ENCODE measurements at regions not wholly inside any gene's neighbourhood (a gene's known extent, or its start where the extent isn't known, plus 50 kb on each side); places are given as distances from the start of the nearest gene placed in this dataset.

- H3K9me3 Mint-ChIP-seq: peaks cover 7% of the 10 kb centered on the region
- no peak overlapping the region for H3K4me3 Mint-ChIP-seq
- no peaks in the 10 kb centered on the region for H3K4me1 Mint-ChIP-seq
- no peaks in the 10 kb centered on the region for H3K36me3 Mint-ChIP-seq (ENCODE audit: low read depth)
- H3K27me3 Mint-ChIP-seq: peaks cover 2% of the 10 kb centered on the region
- H3K27ac Mint-ChIP-seq: no peak overlapping the region
- ChIA-PET POLR2A (no interaction called here), CTCF (interaction anchor here (0.6 kb wide), 1 partner anchor 23 kb away, joined by 3 read pairs; no protein-coding TSS in a partner anchor)
- no peak for DNase-seq
These were observed 226.2 kb downstream of the TTLL2 start for GRCh38 chr6:167550941-167551627.

- H3K27me3 Mint-ChIP-seq: peaks cover 2% of the 10 kb centered on the region
- ChIA-PET CTCF (no interaction called here), POLR2A (no interaction called here)
- H3K27ac Mint-ChIP-seq: no peak overlapping the region
- DNase-seq: no peak
- no peaks in the 10 kb centered on the region for H3K36me3 Mint-ChIP-seq (ENCODE audit: low read depth)
- no peaks in the 10 kb centered on the region for H3K4me1 Mint-ChIP-seq
- H3K9me3 Mint-ChIP-seq: peaks cover 9% of the 10 kb centered on the region
- no peak overlapping the region for H3K4me3 Mint-ChIP-seq
These were observed 226.9 kb downstream of the TTLL2 start for GRCh38 chr6:167551628-167552257.

- peaks cover 2% of the 10 kb centered on the region for H3K27me3 Mint-ChIP-seq
- no peak for DNase-seq
- H3K9me3 Mint-ChIP-seq: peaks cover 9% of the 10 kb centered on the region
- no peaks in the 10 kb centered on the region for H3K36me3 Mint-ChIP-seq (ENCODE audit: low read depth)
- POLR2A ChIA-PET: no interaction called here
- H3K27ac Mint-ChIP-seq: no peak overlapping the region
- CTCF ChIA-PET: no interaction called here
- no peak overlapping the region for H3K4me3 Mint-ChIP-seq
- H3K4me1 Mint-ChIP-seq: no peaks in the 10 kb centered on the region
These were observed 227.4 kb downstream of the TTLL2 start for GRCh38 chr6:167552258-167552630.

- H3K4me1 Mint-ChIP-seq: no peaks in the 10 kb centered on the region
These were observed 228.3 kb downstream of the TTLL2 start for GRCh38 chr6:167552961-167553735.

GRCh38 chr6:167553736-167554119, 228.8 kb downstream of the TTLL2 start:
- no peak overlapping the region for H3K4me3 Mint-ChIP-seq
- peaks cover 2% of the 10 kb centered on the region for H3K27me3 Mint-ChIP-seq
- DNase-seq: no peak
- ChIA-PET CTCF (no interaction called here), POLR2A (no interaction called here)
- H3K36me3 Mint-ChIP-seq (ENCODE audit: low read depth): no peaks in the 10 kb centered on the region
- no peak overlapping the region for H3K27ac Mint-ChIP-seq
- H3K4me1 Mint-ChIP-seq: no peaks in the 10 kb centered on the region
- peaks cover 9% of the 10 kb centered on the region for H3K9me3 Mint-ChIP-seq

More at GRCh38 chr6:167552961-167553735, 228.3 kb downstream of the TTLL2 start:
- peaks cover 9% of the 10 kb centered on the region for H3K9me3 Mint-ChIP-seq
- ChIA-PET CTCF (no interaction called here), POLR2A (no interaction called here)
- peaks cover 2% of the 10 kb centered on the region for H3K27me3 Mint-ChIP-seq
- H3K36me3 Mint-ChIP-seq (ENCODE audit: low read depth): no peaks in the 10 kb centered on the region
- DNase-seq: no peak
- no peak overlapping the region for H3K27ac Mint-ChIP-seq
- H3K4me3 Mint-ChIP-seq: no peak overlapping the region

GRCh38 chr6:167554854-167555253, 230.0 kb downstream of the TTLL2 start:
- DNase-seq: no peak
- ChIA-PET CTCF (no interaction called here), POLR2A (no interaction called here)
- Mint-ChIP-seq H3K36me3 (ENCODE audit: low read depth) (no peaks in the 10 kb centered on the region), H3K4me3 (no peak overlapping the region), H3K27ac (no peak overlapping the region), H3K27me3 (peaks cover 2% of the 10 kb centered on the region), H3K9me3 (peaks cover 9% of the 10 kb centered on the region), H3K4me1 (no peaks in the 10 kb centered on the region)

GRCh38 chr6:167555836-167556235, 230.9 kb downstream of the TTLL2 start:
- CTCF ChIA-PET: no interaction called here
- no peak for DNase-seq
- Mint-ChIP-seq H3K27me3 (peaks cover 2% of the 10 kb centered on the region), H3K27ac (no peak overlapping the region), H3K4me3 (no peak overlapping the region), H3K9me3 (peaks cover 9% of the 10 kb centered on the region), H3K4me1 (no peaks in the 10 kb centered on the region), H3K36me3 (ENCODE audit: low read depth) (no peaks in the 10 kb centered on the region)
- POLR2A ChIA-PET: no interaction called here

- CTCF ChIA-PET: no interaction called here
- POLR2A ChIA-PET: no interaction called here
- Mint-ChIP-seq H3K27me3 (peaks cover 2% of the 10 kb centered on the region), H3K4me1 (no peaks in the 10 kb centered on the region), H3K36me3 (ENCODE audit: low read depth) (no peaks in the 10 kb centered on the region), H3K4me3 (no peak overlapping the region), H3K27ac (no peak overlapping the region), H3K9me3 (peaks cover 9% of the 10 kb centered on the region)
- DNase-seq: no peak
These were observed 232.8 kb downstream of the TTLL2 start for GRCh38 chr6:167557675-167558074.

- H3K27ac Mint-ChIP-seq: no peak overlapping the region
- ChIA-PET POLR2A (no interaction called here), CTCF (no interaction called here)
- no peak overlapping the region for H3K4me3 Mint-ChIP-seq
- H3K9me3 Mint-ChIP-seq: peaks cover 9% of the 10 kb centered on the region
- DNase-seq: no peak
- H3K27me3 Mint-ChIP-seq: peaks cover 2% of the 10 kb centered on the region
- no peaks in the 10 kb centered on the region for H3K36me3 Mint-ChIP-seq (ENCODE audit: low read depth)
- H3K4me1 Mint-ChIP-seq: no peaks in the 10 kb centered on the region
These were observed 233.6 kb downstream of the TTLL2 start for GRCh38 chr6:167558246-167559177.

- Mint-ChIP-seq H3K4me3 (no peak overlapping the region), H3K36me3 (ENCODE audit: low read depth) (no peaks in the 10 kb centered on the region), H3K9me3 (peaks cover 5% of the 10 kb centered on the region), H3K27ac (no peak overlapping the region), H3K27me3 (peaks cover 2% of the 10 kb centered on the region), H3K4me1 (no peaks in the 10 kb centered on the region)
- no peak for DNase-seq
- POLR2A ChIA-PET: no interaction called here
- CTCF ChIA-PET: no interaction called here
These were observed 235.0 kb downstream of the TTLL2 start for GRCh38 chr6:167559675-167560479.

GRCh38 chr6:167560673-167561569, 236.0 kb downstream of the TTLL2 start:
- Mint-ChIP-seq H3K4me1 (no peaks in the 10 kb centered on the region), H3K9me3 (peaks cover 4% of the 10 kb centered on the region), H3K27me3 (peaks cover under 1% of the 10 kb centered on the region), H3K36me3 (ENCODE audit: low read depth) (no peaks in the 10 kb centered on the region), H3K4me3 (no peak overlapping the region), H3K27ac (no peak overlapping the region)
- DNase-seq: no peak
- ChIA-PET POLR2A (no interaction called here), CTCF (no interaction called here)
